GM18867 (cell line): ENCODE measurements at regions not wholly inside any gene's neighbourhood (a gene's known extent, or its start where the extent isn't known, plus 50 kb on each side); places are given as distances from the start of the nearest gene placed in this dataset.

Experiments used
- ATAC-seq: cut with Tn5 transposase; IDR thresholded peaks from one replicate; pipeline ENCODE4 v1.9.1; 2021; ENCODE audit warnings: mild to moderate bottlenecking, moderate library complexity; ENCODE audit not compliant: unreplicated experiment

DNA sequence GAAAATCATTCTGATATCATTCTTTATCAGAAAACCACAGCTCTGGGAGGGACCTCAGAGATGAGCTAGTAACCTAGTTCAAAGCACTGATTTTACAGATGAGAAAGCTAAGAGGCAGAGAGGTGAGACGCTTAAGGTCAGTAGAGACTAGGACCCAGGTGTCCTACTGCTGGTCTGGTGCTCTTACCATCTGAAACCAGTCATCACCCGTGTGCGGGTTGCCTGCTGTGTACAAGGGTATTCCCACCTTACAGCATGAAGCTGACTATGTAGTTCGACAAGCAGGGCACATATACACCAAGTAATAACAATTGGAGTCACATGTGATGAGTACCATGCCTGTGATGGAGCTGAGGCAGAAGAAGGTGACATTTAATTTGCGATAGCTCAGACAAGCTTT lies 133.7 kb downstream of the ADAMTS15 start:
- no peak for ATAC-seq

DNA sequence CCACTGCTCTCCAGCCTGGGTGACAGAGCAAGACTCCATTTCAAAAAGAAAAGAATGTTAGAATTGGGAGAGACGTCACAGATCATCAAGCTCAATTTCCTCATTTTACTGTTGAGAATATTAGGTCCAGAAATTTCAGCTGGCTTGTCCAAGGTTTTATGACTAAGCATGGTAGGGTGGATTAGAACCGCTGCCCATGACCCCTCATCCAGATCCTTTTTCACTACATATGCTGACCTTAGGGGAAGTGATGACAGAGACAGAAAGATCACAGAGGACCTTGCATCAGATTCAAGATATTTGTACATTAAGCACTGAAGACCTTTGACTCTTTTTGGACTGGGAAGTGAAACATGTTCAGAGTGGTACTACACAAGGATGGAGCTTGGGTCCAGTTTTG lies 134.5 kb downstream of the ADAMTS15 start:
- ATAC-seq, result no peak

DNA sequence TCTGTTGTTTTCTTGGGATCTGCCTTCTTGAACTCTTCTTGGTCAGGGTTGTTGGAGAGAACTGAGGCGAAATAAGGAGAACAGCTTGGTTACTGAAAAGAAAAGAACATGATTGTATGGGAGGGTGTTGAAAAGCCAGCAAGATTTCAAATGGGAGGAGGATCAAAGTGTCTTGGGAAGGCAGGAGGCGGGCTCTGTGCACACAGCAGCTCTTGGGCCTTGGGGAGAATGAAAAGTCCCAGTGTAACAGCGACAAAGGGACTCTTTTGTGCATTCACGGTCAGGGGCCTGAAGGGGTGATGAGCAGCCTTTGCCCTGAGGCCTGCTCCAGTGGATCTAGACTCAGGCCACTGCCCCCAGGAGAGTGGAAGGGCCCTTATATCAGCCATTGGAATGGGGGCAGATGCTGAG lies 135.4 kb downstream of the ADAMTS15 start:
- ATAC-seq, result no peak

DNA sequence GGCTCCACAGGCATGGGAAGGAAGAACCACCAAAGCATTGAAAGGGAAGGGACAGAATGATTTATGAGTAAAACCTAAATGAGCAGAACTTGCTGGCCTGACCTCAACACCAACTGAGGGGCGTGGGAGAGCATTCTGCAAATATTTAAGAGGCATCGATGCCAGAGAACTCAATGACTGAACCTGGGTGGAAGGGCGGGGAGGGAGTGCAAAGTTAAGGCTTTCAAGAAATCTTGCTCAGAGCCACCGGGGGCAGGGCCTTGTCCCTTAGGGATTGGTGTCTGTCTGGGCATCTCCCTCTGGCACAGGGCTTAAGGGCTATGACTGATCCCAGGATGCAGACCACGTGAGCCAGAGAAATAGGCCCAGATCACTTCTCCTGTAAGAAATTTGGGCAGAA lies 137.1 kb downstream of the ADAMTS15 start:
- no peak for ATAC-seq

DNA sequence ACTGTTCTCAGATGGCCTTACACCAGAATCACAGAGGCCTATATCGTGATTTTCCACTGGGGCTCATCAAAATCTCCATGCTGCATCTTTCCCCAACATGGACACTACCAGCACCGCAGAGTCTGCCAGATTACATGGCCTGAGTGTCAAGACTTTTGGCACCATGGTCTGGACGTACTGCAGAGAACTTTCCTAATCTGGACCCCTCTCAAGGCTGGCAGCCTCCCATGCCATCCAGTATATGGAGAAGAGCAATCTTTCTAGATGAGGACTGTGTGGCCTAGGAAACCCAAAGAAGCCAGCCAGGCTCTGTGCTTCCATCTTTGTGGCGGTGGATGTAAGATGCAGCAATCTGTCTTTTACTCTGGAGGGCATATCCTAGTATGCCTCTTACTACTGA lies 139.2 kb downstream of the ADAMTS15 start:
- ATAC-seq, result no peak

DNA sequence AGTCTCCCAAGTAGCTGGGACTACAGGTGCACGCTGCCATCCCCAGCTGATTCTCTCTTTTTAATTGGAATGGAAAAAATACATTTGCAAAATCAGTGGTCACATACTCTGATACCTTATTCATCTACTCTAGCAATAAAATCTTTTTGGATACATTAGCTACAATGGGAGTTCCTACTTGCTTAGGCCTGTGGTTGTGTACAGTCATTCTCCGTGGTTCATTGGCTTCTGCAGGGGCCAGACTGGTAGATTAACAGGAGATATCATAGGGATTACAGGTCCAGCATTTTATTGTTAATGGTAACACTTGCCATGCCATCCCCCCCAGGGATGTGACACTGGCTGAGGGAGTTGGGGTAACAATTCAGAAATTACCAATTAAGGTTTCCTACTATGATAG lies 140.0 kb downstream of the ADAMTS15 start:
- no peak for ATAC-seq

DNA sequence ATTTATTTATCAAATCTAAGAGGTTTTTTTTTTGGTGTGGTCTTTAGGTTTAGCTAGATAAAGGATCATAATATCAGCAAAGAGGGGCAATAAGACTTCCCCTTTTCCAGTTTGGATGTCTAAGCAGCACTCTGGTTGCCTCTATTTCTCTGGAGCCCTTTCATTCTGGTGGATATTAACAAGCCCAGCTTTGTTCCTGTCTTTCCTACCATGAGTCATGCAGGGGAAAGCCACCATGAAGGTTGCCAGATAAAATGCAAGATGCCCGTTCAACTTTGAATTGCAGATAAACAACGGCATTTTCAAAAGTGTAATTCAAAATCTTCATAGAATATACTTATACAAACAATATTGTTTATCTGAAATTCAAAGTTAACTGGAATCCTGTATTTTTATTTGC lies 143.6 kb downstream of the ADAMTS15 start:
- ATAC-seq, result no peak

DNA sequence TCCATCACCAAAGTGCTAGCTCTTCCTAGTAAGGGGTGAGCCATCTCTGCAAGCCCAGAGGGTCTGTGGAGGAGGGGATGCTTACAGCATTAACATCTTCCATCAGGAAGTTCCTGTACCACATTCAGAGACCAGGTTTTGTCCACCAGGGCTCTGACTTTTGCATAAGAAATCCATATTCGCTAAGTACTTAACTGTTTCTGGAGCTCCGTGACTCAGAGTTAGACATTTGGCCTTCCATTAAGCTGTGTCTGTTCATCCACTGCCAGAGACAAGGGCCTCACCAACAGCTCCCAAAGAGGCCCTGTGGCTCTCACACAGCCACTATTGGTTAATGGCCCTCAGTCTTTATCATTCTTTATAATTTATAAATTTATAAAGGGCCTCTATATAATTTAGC lies 144.6 kb downstream of the ADAMTS15 start:
- ATAC-seq, result no peak

DNA sequence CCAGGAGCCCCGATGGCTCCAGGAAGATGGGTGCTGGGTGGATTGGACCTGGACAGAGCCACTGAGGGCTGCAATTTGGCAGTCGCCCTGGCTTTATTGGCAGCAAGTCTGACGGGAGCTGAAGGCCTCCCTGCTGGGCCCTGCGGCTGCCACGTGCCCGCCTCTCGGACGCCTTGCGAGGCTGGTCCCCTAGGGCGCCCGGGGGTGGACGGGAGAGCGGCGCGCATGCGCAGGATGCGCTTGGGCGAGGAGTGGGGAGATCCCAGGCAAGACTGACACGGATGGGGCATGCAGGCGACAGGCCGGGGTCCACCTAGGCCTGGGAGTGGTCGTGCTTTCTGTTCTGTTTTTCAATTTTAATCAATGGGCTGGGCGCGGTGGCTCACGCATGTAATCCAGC lies 150.0 kb downstream of the ADAMTS15 start:
- ATAC-seq, result no peak

DNA sequence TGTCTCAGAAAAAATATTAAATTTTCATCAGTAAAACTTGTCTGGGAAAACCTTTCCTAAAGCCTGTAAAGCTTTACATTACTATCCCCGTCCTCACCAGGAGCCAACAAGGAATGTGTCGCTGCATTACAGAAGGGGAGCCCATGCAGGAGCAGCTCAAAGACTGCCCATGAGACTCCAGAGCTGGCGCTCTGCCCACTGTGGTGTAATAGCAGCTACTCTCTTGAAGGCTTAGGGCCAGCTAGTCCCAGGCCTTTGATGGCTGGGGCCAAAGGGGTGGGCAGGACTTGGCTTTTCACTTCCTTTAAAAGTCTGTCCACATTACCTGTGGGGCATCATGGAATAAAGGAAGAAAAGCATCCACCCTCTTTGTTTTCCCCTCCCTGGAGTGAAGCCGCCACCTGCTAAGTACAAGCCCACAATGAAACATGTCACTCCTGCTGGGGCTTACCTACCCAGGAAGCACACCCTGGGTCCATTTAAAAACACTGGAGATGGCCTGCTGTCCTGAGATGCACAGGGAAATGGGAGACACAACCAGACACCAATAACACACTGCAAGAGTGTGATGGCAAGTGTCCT lies 150.7 kb downstream of the ADAMTS15 start:
- no peak for ATAC-seq

DNA sequence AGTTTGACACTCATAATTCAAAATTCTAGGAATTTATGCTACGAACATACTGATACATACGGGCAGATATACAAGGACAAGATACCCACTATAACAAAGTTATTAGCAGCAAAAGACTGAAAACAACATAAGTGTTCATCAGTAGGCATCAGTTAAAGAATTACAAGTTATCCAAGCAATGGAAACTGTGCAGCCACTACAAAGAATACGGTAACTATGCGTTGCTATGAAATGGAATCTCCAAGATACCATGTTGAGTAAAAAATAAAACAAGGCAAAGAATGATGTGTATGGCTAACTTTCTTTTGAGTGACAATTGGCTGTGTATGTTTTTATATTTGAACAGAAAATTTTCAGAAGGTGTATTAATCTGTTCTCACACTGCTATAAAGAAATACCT lies 151.7 kb downstream of the ADAMTS15 start:
- no peak for ATAC-seq

DNA sequence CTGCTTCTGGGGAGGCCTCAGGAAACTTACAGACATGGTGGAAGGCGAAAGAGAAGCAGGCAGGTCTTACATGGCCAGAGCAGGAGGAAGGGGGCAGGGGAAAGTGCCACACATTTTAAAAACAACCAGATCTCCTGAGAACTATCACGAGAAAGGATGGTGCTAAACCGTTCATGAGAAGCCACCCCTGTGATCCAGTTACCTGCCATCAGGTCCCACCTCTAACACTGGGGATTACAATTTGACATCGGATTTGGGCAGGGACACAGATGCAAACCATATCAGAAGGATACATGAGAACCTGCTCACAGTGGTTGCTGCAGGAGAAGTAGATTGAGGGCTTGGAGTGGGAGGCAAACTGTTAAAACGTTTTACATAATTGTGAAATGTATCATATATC lies 152.2 kb downstream of the ADAMTS15 start:
- ATAC-seq, result no peak

DNA sequence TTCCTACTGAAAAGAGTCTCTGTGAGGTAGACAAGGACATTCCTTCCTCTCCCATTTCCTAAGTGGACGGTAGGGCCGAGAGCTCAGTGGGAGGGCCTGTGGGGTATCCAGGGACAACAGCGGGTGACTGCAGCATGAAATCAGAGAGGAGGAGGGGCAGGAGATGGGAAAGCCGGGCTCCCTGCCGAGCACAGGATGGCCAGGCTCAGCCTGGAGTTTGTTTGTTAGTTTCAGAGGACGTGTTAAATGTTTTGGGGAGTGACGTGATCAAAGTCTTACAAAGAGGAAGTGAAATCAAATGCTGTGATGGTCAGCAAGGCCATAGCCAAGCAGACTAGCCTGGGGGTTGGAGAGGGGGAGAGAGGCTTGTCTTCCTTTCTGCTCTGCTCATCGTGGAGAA lies 152.7 kb downstream of the ADAMTS15 start:
- ATAC-seq, result no peak

DNA sequence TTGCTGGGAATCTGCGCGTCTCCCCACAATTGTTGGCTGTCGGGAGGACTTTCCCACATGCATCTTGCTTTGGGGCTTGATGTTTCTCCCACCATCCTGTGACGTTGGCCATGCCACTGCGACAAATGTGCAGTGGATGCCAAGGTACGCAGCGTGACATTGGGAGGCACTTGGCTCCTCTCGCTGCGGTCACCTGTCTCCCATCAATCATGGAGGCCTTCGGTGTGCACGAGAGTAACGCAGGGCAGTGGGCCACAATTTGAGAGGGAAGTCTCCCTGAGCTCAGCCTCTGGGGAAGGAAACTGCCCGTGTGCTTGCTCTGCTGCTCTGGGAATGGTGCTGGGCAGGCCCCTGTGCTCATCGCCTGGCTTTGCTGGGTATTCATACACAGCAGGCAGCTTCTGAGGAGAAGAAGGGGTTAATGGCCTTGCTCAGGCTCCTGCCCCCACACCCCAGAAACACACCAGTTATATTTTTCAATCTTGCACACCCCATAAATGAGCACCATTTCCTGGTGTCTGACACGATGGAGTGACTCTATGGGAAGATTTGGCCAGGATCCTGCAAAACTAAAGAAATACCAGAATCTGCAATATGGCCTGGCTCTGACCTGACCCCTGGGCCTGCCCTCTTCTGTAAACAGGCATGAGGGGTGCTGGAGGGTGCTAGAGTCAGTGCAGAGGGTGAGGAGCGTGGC lies 153.5 kb downstream of the ADAMTS15 start:
- ATAC-seq, result no peak

DNA sequence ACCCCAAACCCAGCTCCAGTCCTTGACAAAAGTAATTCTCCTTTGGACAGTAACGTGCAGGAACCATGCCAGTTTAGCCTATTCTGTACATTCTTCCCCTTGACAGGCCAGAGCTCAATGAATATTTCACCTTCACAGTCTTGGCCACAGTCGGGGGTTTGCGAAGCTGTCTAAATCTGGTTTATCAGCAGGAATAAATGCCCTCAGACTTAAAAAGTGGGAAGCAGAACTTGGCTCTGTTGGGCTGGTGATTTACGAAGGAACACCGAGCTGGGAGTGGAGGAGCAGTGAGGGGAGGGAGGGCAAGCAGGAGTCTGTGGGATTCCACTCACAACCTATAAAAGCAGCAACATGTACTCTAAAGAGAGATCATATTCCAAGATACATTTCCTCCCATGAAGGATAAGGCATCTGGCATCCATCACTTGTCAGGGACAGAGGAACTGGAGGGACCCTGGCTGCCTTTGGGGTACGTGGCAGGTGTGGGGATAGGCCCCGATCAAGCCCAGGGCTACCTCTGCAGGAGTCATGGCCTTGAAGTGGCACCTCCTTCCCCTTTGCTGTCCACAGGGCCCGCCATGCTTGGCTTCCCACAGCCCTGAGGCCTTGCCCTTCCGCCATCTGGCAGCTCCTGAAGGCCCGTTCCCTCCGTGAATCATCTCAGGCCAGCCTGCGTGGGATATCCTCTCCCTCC lies 154.3 kb downstream of the ADAMTS15 start:
- ATAC-seq, result no peak

DNA sequence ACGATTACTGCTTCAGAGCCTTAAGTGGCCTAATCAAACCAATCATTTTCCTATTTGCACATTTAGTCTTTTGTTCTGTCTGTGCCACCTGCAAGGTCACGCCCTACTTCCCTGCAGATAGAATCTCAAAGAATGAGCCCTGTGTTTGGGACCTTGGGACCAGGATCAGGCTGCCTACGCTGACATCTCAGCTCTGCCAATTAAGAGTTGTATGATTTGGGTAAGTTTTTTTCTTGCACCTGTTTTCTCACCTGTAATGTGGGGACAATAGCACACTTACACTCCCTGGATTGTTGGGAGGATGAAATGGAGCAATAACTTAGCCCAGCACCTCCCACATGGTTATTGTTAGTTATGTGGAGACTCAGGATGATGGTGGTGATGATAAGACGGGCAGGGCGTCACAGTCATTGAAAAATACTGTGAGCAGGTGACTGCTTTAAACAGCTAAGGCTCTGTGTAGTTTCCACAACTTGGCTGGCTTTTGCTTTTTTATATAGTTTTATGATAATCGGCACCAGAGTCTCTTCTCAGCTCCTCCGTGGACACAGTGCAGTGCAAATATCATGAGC lies 155.0 kb downstream of the ADAMTS15 start:
- ATAC-seq, result no peak

DNA sequence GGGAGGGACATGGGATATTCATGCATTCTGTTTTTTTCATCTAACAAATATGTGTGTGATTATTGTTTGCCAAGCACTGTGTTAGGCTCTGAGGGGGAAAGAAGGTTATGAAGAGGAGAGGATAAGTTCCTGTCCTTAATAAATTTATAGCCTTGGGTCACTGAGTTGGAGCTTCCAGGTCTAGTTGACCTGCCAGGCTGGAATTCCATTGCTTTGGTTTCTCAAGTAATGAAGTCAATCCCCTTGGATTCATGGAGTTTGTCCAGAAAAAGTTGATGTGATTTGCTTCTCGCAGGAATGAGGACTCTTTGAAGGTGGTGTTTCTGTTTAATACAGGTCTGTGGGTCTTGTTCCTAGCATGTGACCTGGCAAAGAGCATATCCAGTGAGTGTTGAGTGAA lies 156.2 kb downstream of the ADAMTS15 start:
- ATAC-seq, result no peak

DNA sequence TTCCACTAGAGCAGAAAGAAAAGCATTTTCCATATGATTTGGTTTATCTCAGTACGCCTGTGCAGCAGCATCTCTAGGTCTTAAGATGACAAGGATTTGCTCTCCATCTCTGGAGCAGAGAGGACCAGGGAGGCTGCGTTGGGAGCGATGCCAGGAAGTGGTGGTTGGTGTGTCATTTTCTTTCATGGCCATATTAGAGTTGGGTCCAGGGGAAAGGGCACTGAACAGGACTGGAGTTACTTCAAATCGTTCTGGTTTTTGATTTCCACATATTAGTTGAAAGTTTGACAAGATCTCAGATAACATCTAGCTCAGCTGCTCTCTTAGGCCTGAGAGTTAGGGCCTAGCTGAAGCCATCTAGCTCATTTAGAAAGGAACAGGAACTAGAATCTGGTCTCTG lies 157.7 kb downstream of the ADAMTS15 start:
- no peak for ATAC-seq

DNA sequence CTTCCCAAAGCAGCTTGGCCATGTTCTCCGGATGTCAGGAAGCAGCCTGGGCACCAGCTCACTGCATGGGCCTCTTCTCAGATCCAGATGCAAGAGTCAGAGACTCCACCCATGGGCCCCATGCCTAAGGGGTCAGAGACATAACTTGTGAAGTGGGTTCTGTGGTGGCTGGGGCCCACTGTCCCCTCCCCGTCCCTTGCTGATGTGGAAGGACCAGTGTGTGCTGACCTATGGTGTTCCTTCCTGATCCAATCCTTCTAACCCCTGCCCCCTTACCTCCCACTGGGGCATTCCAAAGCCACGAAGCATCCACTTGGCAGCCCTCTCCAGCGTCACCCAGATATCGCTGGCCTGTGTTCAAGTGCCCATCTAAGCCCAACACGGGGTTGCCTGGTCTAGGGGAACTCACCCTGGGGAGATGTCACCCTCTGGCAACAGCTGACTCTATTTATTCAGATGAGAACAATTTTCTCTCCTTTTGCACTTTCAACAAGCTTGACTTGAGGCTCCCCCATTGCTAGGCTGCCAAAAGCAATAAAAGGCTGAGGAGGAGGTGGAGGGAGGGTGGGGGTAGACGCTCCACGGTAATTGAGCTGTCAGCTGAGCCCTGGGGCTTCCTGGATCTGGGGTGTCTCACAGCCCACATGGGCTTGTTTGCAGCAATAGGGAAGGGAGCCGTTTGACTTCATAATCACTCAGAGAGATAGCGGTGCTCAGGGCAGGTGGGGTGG lies 158.5 kb downstream of the ADAMTS15 start:
- no peak for ATAC-seq

DNA sequence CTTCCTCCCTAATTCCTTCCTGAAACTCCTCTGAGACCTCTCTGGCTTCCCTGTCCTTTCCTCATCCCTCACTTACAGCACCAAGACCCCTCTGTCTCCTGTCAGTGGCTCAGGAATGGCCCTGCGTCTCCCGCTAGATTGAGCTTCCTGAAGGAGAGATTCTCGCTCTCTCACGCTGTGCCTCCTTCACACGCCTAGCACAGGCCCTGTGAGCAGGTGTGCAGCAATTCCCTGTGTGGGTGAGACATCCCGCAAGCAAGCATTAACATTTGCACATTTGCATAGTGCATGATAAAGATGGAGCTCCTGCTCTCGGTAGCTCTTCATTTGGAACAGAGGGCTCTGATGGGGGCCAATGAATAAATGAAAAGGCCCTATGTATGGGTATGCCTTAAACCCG lies 159.8 kb downstream of the ADAMTS15 start:
- no peak for ATAC-seq
